Endothelial cell (in vitro differentiated cells): ENCODE measurements at regions not wholly inside any gene's neighbourhood (a gene's known extent, or its start where the extent isn't known, plus 50 kb on each side); places are given as distances from the start of the nearest gene placed in this dataset.
"Not testable (repeated sequence)": the region's sequence is repeated elsewhere in the genome, so short reads cannot be mapped to it uniquely, and the experiment has no call there.

ENCODE experiments used
- DNase-seq: peaks from one replicate; pipeline ENCODE4 v3.0.0; 2021; ENCODE audit warnings: low spot score
- H3K27ac Mint-ChIP-seq: one replicate; pipeline ENCODE4 v1.8.0; 2021; ENCODE audit warnings: mixed read lengths, inconsistent platforms; ENCODE audit not compliant: unreplicated experiment
- H3K27me3 Mint-ChIP-seq: one replicate; pipeline ENCODE4 v1.8.0; 2021; ENCODE audit warnings: mild to moderate bottlenecking, moderate library complexity, mixed read lengths, inconsistent platforms; ENCODE audit not compliant: unreplicated experiment
- H3K36me3 Mint-ChIP-seq: one replicate; pipeline ENCODE4 v1.8.0; 2021; ENCODE audit warnings: mild to moderate bottlenecking, low read depth, mixed read lengths, inconsistent platforms; ENCODE audit not compliant: unreplicated experiment
- H3K4me1 Mint-ChIP-seq: one replicate; pipeline ENCODE4 v1.8.0; 2021; ENCODE audit warnings: mild to moderate bottlenecking, mixed read lengths, inconsistent platforms; ENCODE audit not compliant: unreplicated experiment
- H3K4me3 Mint-ChIP-seq: one replicate; pipeline ENCODE4 v1.8.0; 2021; ENCODE audit warnings: mild to moderate bottlenecking, mixed read lengths, inconsistent platforms; ENCODE audit not compliant: unreplicated experiment
- H3K9me3 Mint-ChIP-seq: one replicate; pipeline ENCODE4 v1.8.0; 2021; ENCODE audit warnings: mixed read lengths, inconsistent platforms; ENCODE audit not compliant: unreplicated experiment
- TF ChIP-seq, protein P1 (sequence below): fragments of 200-600 bp; sonication (generic); IDR thresholded peaks from one replicate; pipeline ENCODE4 v1.5.0; 2021; ENCODE audit warnings: antibody characterized with exemption; ENCODE audit not compliant: unreplicated experiment

DNA sequence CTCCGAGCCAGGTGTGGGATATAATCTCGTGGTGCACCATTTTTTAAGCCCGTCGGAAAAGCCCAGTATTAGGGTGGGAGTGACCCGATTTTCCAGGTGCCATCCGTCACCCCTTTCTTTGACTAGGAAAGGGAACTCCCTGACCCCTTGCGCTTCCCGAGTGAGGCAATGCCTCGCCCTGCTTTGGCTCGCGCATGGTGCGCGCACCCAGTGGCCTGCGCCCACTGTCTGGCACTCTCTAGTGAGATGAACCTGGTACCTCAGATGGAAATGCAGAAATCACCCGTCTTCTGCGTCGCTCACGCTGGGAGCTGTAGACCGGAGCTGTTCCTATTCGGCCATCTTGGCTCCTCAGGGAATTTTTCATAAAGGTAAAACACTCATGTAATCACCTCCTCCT, 63.9 kb downstream of the RWDD3 start:
- H3K36me3 Mint-ChIP-seq, H3K27ac Mint-ChIP-seq, H3K4me1 Mint-ChIP-seq, H3K27me3 Mint-ChIP-seq, H3K9me3 Mint-ChIP-seq, DNase-seq, H3K4me3 Mint-ChIP-seq: not testable (repeated sequence)

DNA sequence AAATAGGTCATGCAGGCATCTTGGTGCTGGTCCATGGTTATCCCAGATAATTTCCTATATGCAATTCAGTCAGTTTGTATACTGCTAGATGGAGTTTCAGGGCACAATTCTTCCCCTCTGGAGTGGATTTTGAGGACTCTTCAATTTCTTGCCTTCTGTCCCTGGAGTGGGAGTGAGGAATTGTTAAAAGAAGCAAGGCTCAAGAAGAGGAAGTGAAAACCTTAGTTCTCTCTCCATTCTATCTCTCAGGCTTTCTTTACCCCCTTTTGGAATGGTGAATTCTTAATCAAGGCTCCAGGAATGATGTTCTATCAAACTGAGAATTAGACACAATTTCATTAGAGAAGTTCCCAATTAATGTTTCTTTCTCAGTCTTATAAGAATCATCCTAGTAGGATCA, 67.1 kb downstream of the RWDD3 start:
- no peak for DNase-seq
- H3K4me3 Mint-ChIP-seq: no peak overlapping the region
- no peaks in the 10 kb centered on the region for H3K4me1 Mint-ChIP-seq
- H3K9me3 Mint-ChIP-seq: no peaks in the 10 kb centered on the region
- no peak overlapping the region for H3K27ac Mint-ChIP-seq
- TF ChIP-seq, protein P1, sequence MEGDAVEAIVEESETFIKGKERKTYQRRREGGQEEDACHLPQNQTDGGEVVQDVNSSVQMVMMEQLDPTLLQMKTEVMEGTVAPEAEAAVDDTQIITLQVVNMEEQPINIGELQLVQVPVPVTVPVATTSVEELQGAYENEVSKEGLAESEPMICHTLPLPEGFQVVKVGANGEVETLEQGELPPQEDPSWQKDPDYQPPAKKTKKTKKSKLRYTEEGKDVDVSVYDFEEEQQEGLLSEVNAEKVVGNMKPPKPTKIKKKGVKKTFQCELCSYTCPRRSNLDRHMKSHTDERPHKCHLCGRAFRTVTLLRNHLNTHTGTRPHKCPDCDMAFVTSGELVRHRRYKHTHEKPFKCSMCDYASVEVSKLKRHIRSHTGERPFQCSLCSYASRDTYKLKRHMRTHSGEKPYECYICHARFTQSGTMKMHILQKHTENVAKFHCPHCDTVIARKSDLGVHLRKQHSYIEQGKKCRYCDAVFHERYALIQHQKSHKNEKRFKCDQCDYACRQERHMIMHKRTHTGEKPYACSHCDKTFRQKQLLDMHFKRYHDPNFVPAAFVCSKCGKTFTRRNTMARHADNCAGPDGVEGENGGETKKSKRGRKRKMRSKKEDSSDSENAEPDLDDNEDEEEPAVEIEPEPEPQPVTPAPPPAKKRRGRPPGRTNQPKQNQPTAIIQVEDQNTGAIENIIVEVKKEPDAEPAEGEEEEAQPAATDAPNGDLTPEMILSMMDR: no peak
- H3K27me3 Mint-ChIP-seq: peaks cover 2% of the 10 kb centered on the region
- H3K36me3 Mint-ChIP-seq: no peaks in the 10 kb centered on the region

DNA sequence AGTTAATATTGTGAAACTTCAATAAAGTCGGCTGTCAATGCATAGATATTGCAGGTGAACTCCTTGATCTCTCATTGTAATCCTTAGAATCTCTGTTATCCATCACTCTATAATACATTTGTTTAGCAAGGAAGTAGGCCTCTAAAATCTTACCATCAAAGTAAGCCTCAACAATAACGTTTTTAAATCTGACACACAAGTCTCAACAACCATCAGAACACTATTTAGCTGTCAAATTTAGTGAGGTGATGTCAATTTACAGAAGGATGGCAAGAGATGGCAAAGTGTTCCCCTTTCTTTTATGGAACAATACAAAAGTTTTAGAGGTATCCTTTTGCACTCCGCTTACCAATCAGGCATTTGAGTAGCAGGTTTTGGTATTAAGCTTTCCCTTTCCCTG, 67.6 kb downstream of the RWDD3 start:
- Mint-ChIP-seq H3K36me3 (no peaks in the 10 kb centered on the region), H3K9me3 (no peaks in the 10 kb centered on the region), H3K27ac (no peak overlapping the region), H3K27me3 (peaks cover 2% of the 10 kb centered on the region), H3K4me1 (no peaks in the 10 kb centered on the region), H3K4me3 (no peak overlapping the region)
- TF ChIP-seq, protein P1: no peak
- DNase-seq: no peak

DNA sequence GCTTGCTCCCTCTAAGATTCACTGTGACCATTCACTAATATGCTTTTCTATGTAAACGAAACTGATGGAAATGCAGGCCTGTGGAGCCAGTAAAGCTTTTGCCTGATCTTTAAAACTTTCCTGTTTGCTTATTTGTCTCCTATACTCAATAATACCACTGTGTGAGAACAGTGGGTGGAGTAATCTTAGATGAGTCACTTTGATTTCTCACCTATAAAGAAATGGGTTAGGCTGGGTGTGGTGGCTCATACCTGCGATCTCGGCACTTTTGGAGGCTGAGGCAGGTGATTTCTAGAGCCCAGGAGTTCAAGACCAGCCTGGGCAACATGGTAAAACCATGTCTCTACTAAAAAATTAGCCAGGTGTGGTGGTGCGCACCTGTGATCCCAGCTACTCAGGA, 70.8 kb downstream of the RWDD3 start:
- Mint-ChIP-seq H3K27ac (no peak overlapping the region), H3K4me1 (peaks cover 2% of the 10 kb centered on the region), H3K36me3 (no peaks in the 10 kb centered on the region), H3K4me3 (no peak overlapping the region), H3K9me3 (no peaks in the 10 kb centered on the region), H3K27me3 (peaks cover 2% of the 10 kb centered on the region)
- DNase-seq: no peak
- TF ChIP-seq, protein P1: no peak

DNA sequence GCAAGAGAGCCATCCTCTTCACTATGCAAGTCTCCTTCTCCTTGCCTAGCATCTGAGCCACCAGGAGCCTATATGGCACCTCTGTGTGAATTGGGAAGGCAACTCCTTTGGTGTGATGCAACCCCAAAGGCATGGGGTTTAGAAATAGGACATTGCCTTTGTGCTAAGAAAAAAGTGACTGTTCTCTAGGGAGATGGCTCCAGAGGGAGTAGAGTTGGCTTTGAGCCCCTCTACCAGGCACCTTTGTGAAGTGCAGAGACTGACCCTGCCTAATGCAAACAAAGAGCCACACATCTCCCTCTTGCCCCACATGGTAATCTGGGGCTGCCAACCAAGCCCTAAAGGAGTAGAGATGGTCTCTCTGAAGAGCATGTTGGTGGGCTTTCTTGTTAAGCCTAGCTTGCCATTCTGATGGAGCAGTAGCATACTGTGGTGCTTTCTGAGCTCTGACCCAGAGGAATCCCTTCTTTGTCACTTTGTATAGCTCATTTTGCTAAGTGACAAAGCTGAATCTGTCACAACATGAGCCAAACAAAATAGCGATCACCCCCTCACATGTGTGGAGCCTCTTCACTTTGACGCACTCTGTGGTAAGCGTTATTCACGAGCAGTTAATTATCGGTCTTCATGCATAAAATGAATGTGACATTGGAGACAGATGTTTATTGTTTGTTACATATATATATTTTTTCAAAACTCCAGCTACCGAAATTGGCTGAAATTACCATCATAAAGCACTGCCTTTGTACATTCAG, 74.4 kb downstream of the RWDD3 start:
- TF ChIP-seq, protein P1: no peak
- H3K4me1 Mint-ChIP-seq: peaks cover 6% of the 10 kb centered on the region
- no peaks in the 10 kb centered on the region for H3K36me3 Mint-ChIP-seq
- no peaks in the 10 kb centered on the region for H3K9me3 Mint-ChIP-seq
- H3K27ac Mint-ChIP-seq: no peak overlapping the region
- no peak overlapping the region for H3K4me3 Mint-ChIP-seq
- H3K27me3 Mint-ChIP-seq: peaks cover 2% of the 10 kb centered on the region
- no peak for DNase-seq
